ENCODE measurements at regions not wholly inside any gene's neighbourhood (a gene's known extent, or its start where the extent isn't known, plus 50 kb on each side); places are given as distances from the start of the nearest gene placed in this dataset.

DNA sequence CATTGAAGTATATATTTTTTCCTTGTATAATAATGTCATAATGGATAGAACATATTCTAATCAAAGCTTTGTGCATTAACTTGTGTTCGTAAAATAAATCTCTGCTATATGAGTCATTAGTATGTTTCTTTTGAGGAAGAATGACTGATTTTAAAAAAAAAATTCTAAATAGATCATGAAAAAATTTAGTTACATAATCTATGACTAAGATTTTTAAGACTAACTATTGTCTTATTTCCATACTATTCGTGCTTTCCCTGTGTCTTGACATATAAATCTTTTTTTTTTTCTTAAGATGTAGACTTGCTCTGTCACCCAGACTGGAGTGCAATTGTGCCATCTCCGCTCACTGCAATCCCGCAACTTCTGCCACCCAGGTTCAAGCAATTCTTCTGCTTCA lies 226.1 kb downstream of the DSEL start:
- TF ChIP-seq, protein P1, sequence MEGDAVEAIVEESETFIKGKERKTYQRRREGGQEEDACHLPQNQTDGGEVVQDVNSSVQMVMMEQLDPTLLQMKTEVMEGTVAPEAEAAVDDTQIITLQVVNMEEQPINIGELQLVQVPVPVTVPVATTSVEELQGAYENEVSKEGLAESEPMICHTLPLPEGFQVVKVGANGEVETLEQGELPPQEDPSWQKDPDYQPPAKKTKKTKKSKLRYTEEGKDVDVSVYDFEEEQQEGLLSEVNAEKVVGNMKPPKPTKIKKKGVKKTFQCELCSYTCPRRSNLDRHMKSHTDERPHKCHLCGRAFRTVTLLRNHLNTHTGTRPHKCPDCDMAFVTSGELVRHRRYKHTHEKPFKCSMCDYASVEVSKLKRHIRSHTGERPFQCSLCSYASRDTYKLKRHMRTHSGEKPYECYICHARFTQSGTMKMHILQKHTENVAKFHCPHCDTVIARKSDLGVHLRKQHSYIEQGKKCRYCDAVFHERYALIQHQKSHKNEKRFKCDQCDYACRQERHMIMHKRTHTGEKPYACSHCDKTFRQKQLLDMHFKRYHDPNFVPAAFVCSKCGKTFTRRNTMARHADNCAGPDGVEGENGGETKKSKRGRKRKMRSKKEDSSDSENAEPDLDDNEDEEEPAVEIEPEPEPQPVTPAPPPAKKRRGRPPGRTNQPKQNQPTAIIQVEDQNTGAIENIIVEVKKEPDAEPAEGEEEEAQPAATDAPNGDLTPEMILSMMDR (IDR thresholded peaks at IDR 0.05; ENCODE audit: insufficient read depth, low read length, poor library complexity, severe bottlenecking): no peak
- TF ChIP-seq EZH2phosphoT487 (conservative IDR thresholded peaks at IDR 0.05; ENCODE audit: low read length): no peak

Data from SU-DHL-6 (cell line).